HG03175 (cell line): ENCODE measurements at regions not wholly inside any gene's neighbourhood (a gene's known extent, or its start where the extent isn't known, plus 50 kb on each side); places are given as distances from the start of the nearest gene placed in this dataset.
"Not testable (repeated sequence)": the region's sequence is repeated elsewhere in the genome, so short reads cannot be mapped to it uniquely, and the experiment has no call there.

Experiments
- ATAC-seq: cut with Tn5 transposase; IDR thresholded peaks from one replicate; pipeline ENCODE4 v1.9.1; 2021; ENCODE audit warnings: mild to moderate bottlenecking, moderate library complexity; ENCODE audit not compliant: unreplicated experiment

GRCh38 chr9:42325142-42325541 is 141.7 kb downstream of the SPATA31A6 start:
- not testable (repeated sequence) for ATAC-seq

DNA sequence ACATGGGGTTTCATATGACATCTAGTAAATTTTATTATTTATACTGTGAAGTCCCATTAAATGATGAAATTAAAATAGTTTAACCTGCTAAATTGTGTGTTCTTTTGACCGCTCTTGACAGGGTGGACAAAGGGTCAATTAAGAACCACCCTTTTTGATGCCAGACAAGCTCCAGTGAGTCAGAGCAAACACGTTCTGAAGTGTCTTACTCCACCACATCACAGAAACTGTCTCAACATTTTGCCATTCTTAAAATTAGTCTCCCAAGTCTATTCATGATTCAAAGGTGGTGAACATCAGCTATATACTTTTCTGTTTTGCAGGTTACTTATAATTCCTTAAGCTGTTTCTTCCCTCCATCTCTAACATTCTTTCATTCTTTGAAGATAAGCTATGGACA is 142.1 kb downstream of the SPATA31A6 start:
- not testable (repeated sequence) for ATAC-seq

GRCh38 chr9:42326482-42326881 is 143.0 kb downstream of the SPATA31A6 start:
- ATAC-seq = not testable (repeated sequence)

DNA sequence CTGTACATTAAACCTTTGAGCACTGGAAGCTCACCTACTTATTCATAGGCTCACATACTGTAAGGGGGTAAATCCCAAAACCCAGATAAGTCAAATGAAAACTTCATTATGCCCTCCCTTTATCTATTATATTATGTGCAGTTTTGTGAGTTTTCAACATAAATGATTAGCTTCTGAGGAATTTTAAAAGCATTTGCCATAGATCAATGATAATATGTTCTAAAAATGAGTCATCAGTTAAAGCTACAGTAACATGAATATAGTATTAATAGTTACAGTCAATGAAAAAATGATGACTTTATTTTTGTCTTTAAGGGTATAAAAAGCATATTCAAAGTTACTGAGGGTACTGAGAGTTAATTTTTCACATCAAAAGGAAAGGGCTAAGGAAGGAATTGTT is 151.9 kb downstream of the SPATA31A6 start:
- not testable (repeated sequence) for ATAC-seq

GRCh38 chr9:42335984-42336657 is 152.7 kb downstream of the SPATA31A6 start:
- ATAC-seq = not testable (repeated sequence)

DNA sequence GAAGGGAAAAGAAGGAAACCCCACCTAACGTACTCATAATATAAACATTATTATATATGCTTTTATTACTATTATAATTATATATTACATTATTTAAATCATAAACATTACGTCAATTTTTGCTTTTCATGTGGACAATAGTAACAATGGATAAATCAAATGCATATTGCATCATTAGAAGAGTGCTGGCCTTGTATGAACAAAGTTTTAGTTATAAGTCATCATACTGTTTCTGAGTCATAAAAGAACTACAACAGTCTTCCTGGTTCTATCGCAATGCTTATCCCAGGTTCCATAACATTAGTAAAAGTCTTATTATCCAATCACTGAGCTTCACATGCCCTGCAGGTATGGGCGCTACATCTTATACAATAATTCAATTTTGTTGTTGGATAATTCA is 154.8 kb downstream of the SPATA31A6 start:
- not testable (repeated sequence) for ATAC-seq

DNA sequence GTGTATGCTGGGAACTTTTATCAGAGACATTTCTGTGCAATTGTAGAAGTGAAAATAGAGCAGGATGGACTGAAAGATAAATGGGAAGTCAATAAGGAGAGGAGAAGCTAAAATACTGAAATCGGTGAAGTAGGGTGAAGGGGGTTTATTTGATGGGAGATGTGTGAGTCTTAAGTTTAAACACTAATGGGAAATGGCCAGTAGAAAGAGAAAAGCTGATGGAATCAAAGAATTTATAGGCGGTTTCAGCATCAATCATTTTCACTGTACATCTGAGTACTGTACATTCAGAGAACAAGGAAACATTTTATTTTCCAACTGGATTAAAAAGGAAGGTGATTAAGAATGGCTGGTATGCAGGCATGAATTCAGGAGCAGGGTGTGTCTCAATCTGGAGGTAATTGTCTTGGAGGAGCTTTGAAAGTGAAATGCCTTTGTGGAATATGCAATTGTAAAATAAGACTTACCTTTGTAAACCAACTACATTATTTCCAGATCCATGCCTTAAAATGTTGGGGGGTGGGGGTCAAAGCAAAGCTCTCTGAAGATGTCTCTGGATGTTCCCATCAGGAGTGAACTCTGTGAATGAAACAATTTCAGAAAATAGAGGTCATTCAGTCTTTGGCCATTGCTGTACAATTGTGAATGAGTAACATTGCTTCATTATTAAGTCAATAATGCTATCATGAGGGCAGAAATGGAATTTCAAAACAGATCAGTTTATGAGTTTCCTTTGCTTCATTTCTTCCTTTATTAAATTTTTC is 156.4 kb downstream of the SPATA31A6 start:
- ATAC-seq = not testable (repeated sequence)

- not testable (repeated sequence) for ATAC-seq
Observed at GRCh38 chr9:42340435-42340723, 156.9 kb downstream of the SPATA31A6 start.

GRCh38 chr9:42341860-42342259 is 158.4 kb downstream of the SPATA31A6 start:
- ATAC-seq = not testable (repeated sequence)

GRCh38 chr9:42342297-42342696 is 158.8 kb downstream of the SPATA31A6 start:
- ATAC-seq = not testable (repeated sequence)

- not testable (repeated sequence) for ATAC-seq
Observed at GRCh38 chr9:42344508-42344907, 161.0 kb downstream of the SPATA31A6 start.

DNA sequence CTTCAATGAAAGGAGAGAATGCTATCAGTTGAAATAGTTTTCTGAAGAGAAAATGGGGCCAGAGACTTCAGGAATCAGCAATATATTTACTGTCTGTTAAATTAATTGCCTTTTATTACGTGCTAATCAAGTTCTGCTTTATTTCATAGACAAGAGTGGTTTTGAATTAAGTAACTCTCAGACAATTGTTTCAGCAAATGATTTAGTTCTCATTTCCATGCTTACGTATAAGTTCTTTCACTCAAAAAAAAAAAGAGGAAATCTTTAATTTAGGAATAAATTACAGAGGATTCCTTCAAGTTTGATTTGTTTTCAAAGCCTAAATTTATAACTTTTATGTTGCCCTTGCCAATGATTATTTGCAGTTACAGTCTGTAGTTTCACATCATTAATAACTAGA is 163.5 kb downstream of the SPATA31A6 start:
- ATAC-seq = not testable (repeated sequence)

GRCh38 chr9:42349181-42349580 is 165.7 kb downstream of the SPATA31A6 start:
- not testable (repeated sequence) for ATAC-seq

GRCh38 chr9:42350412-42350811 is 167.0 kb downstream of the SPATA31A6 start:
- not testable (repeated sequence) for ATAC-seq

DNA sequence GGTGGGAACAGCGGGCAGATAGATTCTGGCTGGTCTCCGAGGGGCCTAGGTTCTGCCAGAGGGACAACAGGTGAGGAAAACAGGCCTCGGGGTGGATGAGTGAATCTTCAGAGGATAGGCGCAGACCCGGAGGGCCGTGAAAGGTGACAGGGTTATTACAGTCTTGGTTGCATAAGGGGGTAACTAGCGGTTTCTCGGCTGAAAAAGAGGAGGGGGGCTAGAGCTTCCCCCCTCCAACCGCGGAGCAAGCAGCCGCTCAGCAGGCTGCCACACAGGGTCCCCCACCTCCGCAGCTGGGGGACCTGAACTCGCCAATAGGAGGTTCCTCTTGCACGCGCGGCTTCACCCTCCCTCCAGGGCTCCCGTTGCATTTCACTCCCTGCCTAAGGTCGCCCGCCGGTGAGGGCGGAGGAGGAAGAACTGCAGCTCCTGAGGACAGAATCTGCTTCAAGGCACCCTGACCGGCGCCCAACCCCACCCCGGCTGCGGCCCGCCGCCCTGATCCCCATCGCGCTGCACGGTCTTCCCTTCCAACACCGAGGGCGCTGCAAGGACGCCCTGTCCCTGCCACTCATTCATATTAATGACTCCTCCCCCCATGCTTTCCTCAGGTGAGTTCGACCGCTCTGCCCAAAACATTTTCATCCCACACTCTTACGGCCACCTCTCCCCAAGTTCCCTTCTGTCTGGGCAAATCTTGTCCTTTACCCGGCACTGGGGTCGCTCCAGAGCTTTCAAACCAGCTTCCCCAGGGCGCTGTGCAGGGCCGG is 174.3 kb downstream of the SPATA31A6 start:
- ATAC-seq = not testable (repeated sequence)

GRCh38 chr9:42358626-42359247 is 175.3 kb downstream of the SPATA31A6 start:
- not testable (repeated sequence) for ATAC-seq

DNA sequence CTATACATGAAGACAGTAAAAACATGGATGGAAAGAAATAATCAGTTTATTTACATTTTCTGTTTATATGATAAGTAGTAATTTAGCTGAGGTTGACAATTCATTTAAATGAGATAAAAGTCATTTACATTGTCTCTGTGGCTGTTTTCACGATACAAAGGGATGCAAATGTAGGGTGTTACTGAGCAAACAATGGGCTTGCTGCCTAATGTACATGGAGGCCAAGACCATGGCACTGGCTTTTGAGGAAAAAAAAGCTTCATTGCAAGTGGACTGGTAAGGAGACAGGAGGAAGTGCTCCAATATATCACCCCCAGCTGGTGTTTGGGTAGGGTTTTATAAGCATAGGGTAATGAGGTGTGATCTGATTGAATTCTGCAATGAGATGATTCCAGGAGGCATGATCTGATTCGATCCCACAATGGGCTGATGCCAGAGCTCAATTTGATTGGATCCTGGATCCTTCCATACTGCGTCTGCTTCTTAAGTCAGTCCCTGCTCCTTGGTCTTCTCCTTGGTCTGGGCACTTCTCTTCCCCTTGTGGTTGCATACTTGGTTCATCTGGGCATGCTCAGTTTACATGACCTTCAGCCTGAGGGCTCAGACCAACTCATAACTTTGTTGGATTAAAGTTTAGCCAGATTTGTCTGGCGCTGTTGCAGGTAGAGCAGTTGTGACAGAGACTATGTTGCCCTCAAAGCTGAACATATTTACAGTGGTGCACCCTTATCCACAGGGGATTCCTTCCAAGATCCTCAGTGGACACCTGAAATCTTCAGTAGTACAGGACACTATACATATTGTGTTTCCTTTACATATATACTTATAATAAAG is 181.2 kb downstream of the SPATA31A6 start:
- ATAC-seq = not testable (repeated sequence)

GRCh38 chr9:42365244-42365945 is 181.9 kb downstream of the SPATA31A6 start:
- peak; percentile 95 for ATAC-seq

DNA sequence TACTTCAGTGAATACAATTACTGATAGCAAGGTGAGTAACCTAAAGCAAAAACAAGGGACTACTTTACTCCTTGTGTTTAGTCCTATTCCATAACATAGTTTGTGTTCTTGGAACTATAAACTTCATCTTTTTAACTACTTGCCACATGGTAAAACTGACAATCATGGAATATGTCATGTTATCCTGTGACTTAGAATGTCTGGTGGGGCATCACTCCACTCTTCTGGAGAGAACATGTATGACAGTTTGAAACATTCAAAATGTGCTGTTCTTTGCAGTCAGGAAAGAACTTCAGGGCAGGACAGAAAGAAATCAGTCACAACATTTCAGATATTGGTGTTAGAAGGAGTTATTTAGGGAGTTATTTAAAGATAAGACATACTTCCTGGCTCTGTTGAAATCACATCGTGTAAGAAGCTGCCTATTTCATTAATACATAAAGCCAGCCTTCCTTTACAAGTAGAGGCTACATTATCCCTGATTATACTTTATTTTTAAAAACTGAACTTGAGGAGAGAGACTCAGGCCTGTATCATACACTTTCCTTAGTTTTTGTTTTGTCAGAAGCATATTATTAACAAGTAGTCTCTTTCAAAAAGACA is 184.9 kb downstream of the SPATA31A6 start:
- ATAC-seq = not testable (repeated sequence)
